Stomach (tissue), 4 donors: ENCODE measurements at regions not wholly inside any gene's neighbourhood (a gene's known extent, or its start where the extent isn't known, plus 50 kb on each side); places are given as distances from the start of the nearest gene placed in this dataset.

Experiments used
- EP300 ChIP-seq: sonication (generic); formaldehyde crosslinking; IDR thresholded peaks from one replicate; pipeline ENCODE4 v1.6.1; 2017; ENCODE audit warnings: antibody characterized with exemption
- POLR2A ChIP-seq, 4 donors: fragments of 450-650 bp; IDR thresholded peaks; one replicate each; pipeline ENCODE4 v1.6.1; 2016; ENCODE audit warnings: antibody characterized with exemption in 4 of 4, control low read depth in 2 of 4, mild to moderate bottlenecking in 1 of 4, moderate library complexity in 1 of 4
- POLR2AphosphoS5 ChIP-seq, 3 donors: sonication (generic); formaldehyde crosslinking; IDR thresholded peaks; one replicate each; pipeline ENCODE4 v1.6.1; 2016; ENCODE audit warnings: antibody characterized with exemption in 3 of 3
- TF ChIP-seq, protein P1 (sequence below), 7 experiments: fragments of 450-650 bp in 4 of 7; fragments of 200-600 bp in 3 of 7; sonication (generic) in 3 of 7; IDR thresholded peaks; one replicate each; pipeline ENCODE4 v1.5.1; 2016 to 2019; ENCODE audit warnings: antibody characterized with exemption in 7 of 7, control low read depth in 2 of 7, mild to moderate bottlenecking in 1 of 7

DNA sequence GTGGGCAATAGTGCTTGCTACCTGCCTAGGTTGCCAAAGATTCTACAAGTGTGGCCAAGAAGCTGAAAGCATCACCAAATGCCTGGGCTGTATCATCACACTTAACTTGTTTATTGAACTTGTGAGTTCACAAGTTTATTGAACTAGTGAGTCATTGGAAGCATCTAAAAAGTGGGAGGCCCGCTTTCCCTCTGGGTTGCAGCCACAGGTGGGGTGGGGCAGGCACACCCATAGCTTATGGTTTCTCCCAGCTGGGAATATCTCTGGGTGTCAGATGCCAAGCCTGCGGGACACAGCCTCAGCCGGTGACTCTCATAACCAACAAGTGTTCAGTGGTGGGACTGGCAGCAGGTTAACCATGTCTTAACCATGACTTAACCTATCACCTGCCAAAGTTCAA lies 145.9 kb upstream of the FAM13C start:
- TF ChIP-seq, protein P1, sequence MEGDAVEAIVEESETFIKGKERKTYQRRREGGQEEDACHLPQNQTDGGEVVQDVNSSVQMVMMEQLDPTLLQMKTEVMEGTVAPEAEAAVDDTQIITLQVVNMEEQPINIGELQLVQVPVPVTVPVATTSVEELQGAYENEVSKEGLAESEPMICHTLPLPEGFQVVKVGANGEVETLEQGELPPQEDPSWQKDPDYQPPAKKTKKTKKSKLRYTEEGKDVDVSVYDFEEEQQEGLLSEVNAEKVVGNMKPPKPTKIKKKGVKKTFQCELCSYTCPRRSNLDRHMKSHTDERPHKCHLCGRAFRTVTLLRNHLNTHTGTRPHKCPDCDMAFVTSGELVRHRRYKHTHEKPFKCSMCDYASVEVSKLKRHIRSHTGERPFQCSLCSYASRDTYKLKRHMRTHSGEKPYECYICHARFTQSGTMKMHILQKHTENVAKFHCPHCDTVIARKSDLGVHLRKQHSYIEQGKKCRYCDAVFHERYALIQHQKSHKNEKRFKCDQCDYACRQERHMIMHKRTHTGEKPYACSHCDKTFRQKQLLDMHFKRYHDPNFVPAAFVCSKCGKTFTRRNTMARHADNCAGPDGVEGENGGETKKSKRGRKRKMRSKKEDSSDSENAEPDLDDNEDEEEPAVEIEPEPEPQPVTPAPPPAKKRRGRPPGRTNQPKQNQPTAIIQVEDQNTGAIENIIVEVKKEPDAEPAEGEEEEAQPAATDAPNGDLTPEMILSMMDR (IDR thresholded peaks at IDR 0.05), result no peak
- no peak for TF ChIP-seq POLR2AphosphoS5 (IDR thresholded peaks at IDR 0.05)
- no peak for TF ChIP-seq POLR2A (IDR thresholded peaks at IDR 0.05)
- TF ChIP-seq EP300, result no peak
